WTC11 (cell line): ENCODE measurements at regions not wholly inside any gene's neighbourhood (a gene's known extent, or its start where the extent isn't known, plus 50 kb on each side); places are given as distances from the start of the nearest gene placed in this dataset.
"Not testable (repeated sequence)": the region's sequence is repeated elsewhere in the genome, so short reads cannot be mapped to it uniquely, and the experiment has no call there.

Experiments
- ATAC-seq: fragments of 200-7000 bp; cut with Tn5 transposase; 2 replicates; pipeline ENCODE4 v1.10.0; 2021; ENCODE audit warnings: mild to moderate bottlenecking, moderate library complexity
- CTCF ChIA-PET: fragments of 300-600 bp; sonication (Branson Sonifier 250); formaldehyde crosslinking; loops from one replicate; lab custom pipeline; 2021; ENCODE audit warnings: antibody characterized with exemption; lab: Charles Lee
- POLR2A ChIA-PET: fragments of 350-600 bp; sonication (Branson Sonifier 250); formaldehyde crosslinking; loops from one replicate; lab custom pipeline; 2021; ENCODE audit warnings: antibody characterized with exemption; lab: Charles Lee
- DNase-seq: peaks from one replicate; pipeline ENCODE4 v3.0.0; 2021; ENCODE audit warnings: low spot score
- H3K27ac Mint-ChIP-seq: 2 replicates; pipeline ENCODE4 v1.8.0; 2021; ENCODE audit warnings: mixed read lengths
- H3K27me3 Mint-ChIP-seq: 2 replicates; pipeline ENCODE4 v1.8.0; 2021; ENCODE audit warnings: low read depth, mild to moderate bottlenecking, moderate library complexity, mixed read lengths
- H3K36me3 Mint-ChIP-seq: 2 replicates; pipeline ENCODE4 v1.8.0; 2021; ENCODE audit warnings: mixed read lengths
- H3K4me1 Mint-ChIP-seq: 2 replicates; pipeline ENCODE4 v1.8.0; 2022; ENCODE audit warnings: mixed read lengths
- H3K4me3 Mint-ChIP-seq: 2 replicates; pipeline ENCODE4 v1.8.0; 2021; ENCODE audit warnings: mild to moderate bottlenecking, moderate library complexity, mixed read lengths
- H3K9me3 Mint-ChIP-seq: 2 replicates; pipeline ENCODE4 v1.8.0; 2021; ENCODE audit warnings: mixed read lengths
- ATF1 ChIP-seq: sonication (generic); formaldehyde crosslinking; IDR thresholded peaks from 2 replicates; pipeline ENCODE4 v1.8.1; 2023; ENCODE audit warnings: mild to moderate bottlenecking, moderate library complexity, missing genetic modification reagents
- ATF3 ChIP-seq: sonication (generic); formaldehyde crosslinking; conservative IDR thresholded peaks from 2 replicates; pipeline ENCODE4 v1.8.1; 2022; ENCODE audit warnings: mild to moderate bottlenecking, missing genetic modification reagents
- CTCF ChIP-seq: fragments of 200-600 bp; IDR thresholded peaks from 2 replicates; pipeline ENCODE4 v1.8.0; 2022; ENCODE audit warnings: antibody characterized with exemption
- ERG ChIP-seq: fragments of 250-450 bp; sonication (Bioruptor Pico); IDR thresholded peaks from 2 replicates; pipeline ENCODE4 v1.8.0; 2021; ENCODE audit warnings: mild to moderate bottlenecking
- ETV6 ChIP-seq: sonication (generic); formaldehyde crosslinking; IDR thresholded peaks from 2 replicates; pipeline ENCODE4 v1.8.1; 2022; ENCODE audit warnings: mild to moderate bottlenecking, missing genetic modification reagents
- KAT7 ChIP-seq: sonication (generic); formaldehyde crosslinking; IDR thresholded peaks from 2 replicates; pipeline ENCODE4 v1.8.1; 2023; ENCODE audit warnings: missing genetic modification reagents, mild to moderate bottlenecking, borderline replicate concordance
- MLX ChIP-seq: sonication (generic); formaldehyde crosslinking; IDR thresholded peaks from 2 replicates; pipeline ENCODE4 v1.8.1; 2023; ENCODE audit warnings: mild to moderate bottlenecking, missing genetic modification reagents, moderate library complexity
- NR2C2 ChIP-seq: sonication (generic); formaldehyde crosslinking; IDR thresholded peaks from 2 replicates; pipeline ENCODE4 v1.8.0; 2022; ENCODE audit warnings: mild to moderate bottlenecking, missing genetic modification reagents
- SMAD3 ChIP-seq: sonication (generic); formaldehyde crosslinking; IDR thresholded peaks from 2 replicates; pipeline ENCODE4 v1.8.0; 2022; ENCODE audit warnings: missing genetic modification reagents, mild to moderate bottlenecking, borderline replicate concordance
- TEAD4 ChIP-seq: sonication (generic); formaldehyde crosslinking; IDR thresholded peaks from 2 replicates; pipeline ENCODE4 v1.8.0; 2022; ENCODE audit warnings: mild to moderate bottlenecking, missing genetic modification reagents
- ZNF138 ChIP-seq: sonication (generic); formaldehyde crosslinking; conservative IDR thresholded peaks from 2 replicates; pipeline ENCODE4 v1.8.1; 2022; ENCODE audit warnings: mild to moderate bottlenecking, moderate library complexity, missing genetic modification reagents
- ZNF219 ChIP-seq: sonication (generic); formaldehyde crosslinking; IDR thresholded peaks from 2 replicates; pipeline ENCODE4 v1.8.0; 2023; ENCODE audit warnings: missing genetic modification reagents, mild to moderate bottlenecking, borderline replicate concordance
- ZNF317 ChIP-seq: sonication (generic); formaldehyde crosslinking; IDR thresholded peaks from 2 replicates; pipeline ENCODE4 v1.8.1; 2023; ENCODE audit warnings: low read depth, mild to moderate bottlenecking, moderate library complexity, missing genetic modification reagents, borderline replicate concordance
- ZSCAN18 ChIP-seq: fragments of 250-450 bp; sonication (Bioruptor Pico); IDR thresholded peaks from 2 replicates; pipeline ENCODE4 v2.1.2; 2022; ENCODE audit warnings: mild to moderate bottlenecking, moderate library complexity

- no peak for TF ChIP-seq CTCF
- TF ChIP-seq NR2C2 (CRISPR knock-in tag), result no peak
- no peak for TF ChIP-seq ZSCAN18
- no peak for TF ChIP-seq MLX (CRISPR knock-in tag)
- no peak for TF ChIP-seq KAT7
- no peak for TF ChIP-seq ERG (CRISPR knock-in tag)
- no peak for TF ChIP-seq ETV6 (CRISPR knock-in tag)
These were observed 96.7 kb upstream of the MXRA5 start (continued) for GRCh38 chrX:3443184-3443583.

GRCh38 chrX:3442691-3443090, 96.2 kb upstream of the MXRA5 start:
- Mint-ChIP-seq H3K9me3 (peaks cover 11% of the 10 kb centered on the region), H3K4me1 (no peaks in the 10 kb centered on the region), H3K27me3 (no peaks in the 10 kb centered on the region), H3K4me3 (no peak overlapping the region), H3K36me3 (no peaks in the 10 kb centered on the region), H3K27ac (no peak overlapping the region)
- ChIA-PET CTCF (no interaction called here), POLR2A (no interaction called here)
- DNase-seq (no peak), ATAC-seq (no peak)
- no peak for TF ChIP-seq ATF3

GRCh38 chrX:3440981-3441380, 94.5 kb upstream of the MXRA5 start:
- CTCF ChIA-PET, result no interaction called here
- no peak overlapping the region for H3K27ac Mint-ChIP-seq

GRCh38 chrX:3435916-3436315, 89.5 kb upstream of the MXRA5 start:
- H3K4me3 Mint-ChIP-seq, H3K36me3 Mint-ChIP-seq, ATAC-seq, CTCF ChIA-PET, DNase-seq, H3K27ac Mint-ChIP-seq, POLR2A ChIA-PET, H3K27me3 Mint-ChIP-seq, H3K4me1 Mint-ChIP-seq: not testable (repeated sequence)
- peaks cover 11% of the 10 kb centered on the region for H3K9me3 Mint-ChIP-seq

More at GRCh38 chrX:3440981-3441380, 94.5 kb upstream of the MXRA5 start:
- H3K4me1 Mint-ChIP-seq, result no peaks in the 10 kb centered on the region
- peaks cover 11% of the 10 kb centered on the region for H3K9me3 Mint-ChIP-seq
- ATAC-seq (no peak), DNase-seq (no peak)
- POLR2A ChIA-PET, result no interaction called here
- no peak for TF ChIP-seq ZNF219 (CRISPR knock-in tag)
- no peak for TF ChIP-seq ZNF138 (CRISPR knock-in tag)
- no peak for TF ChIP-seq ATF1 (CRISPR knock-in tag)
- TF ChIP-seq ZNF317 (CRISPR knock-in tag), result no peak
- TF ChIP-seq TEAD4, result no peak
- TF ChIP-seq SMAD3 (CRISPR knock-in tag), result no peak
- H3K27me3 Mint-ChIP-seq, result no peaks in the 10 kb centered on the region
- H3K36me3 Mint-ChIP-seq, result no peaks in the 10 kb centered on the region
- no peak overlapping the region for H3K4me3 Mint-ChIP-seq
